Neural cell (in vitro differentiated cells): ENCODE measurements at regions not wholly inside any gene's neighbourhood (a gene's known extent, or its start where the extent isn't known, plus 50 kb on each side); places are given as distances from the start of the nearest gene placed in this dataset.

Source experiments
- H2AFZ ChIP-seq: fragments of 200-600, 300-800 bp; sonication (generic), shearing (Covaris generic); 2 replicates; pipeline ENCODE4 v1.6.0; 2014; ENCODE audit warnings: low read depth, mild to moderate bottlenecking, antibody characterized with exemption, low read length, moderate library complexity
- H3F3A ChIP-seq: fragments of 200-600 bp; shearing (Covaris generic); 2 replicates; pipeline ENCODE4 v1.6.1; 2016; ENCODE audit warnings: mild to moderate bottlenecking, moderate library complexity, mixed read lengths, antibody characterized with exemption, low read length; ENCODE audit not compliant: insufficient read depth, poor library complexity, severe bottlenecking
- H3K27ac ChIP-seq: fragments of 200-600, 300-800 bp; sonication (generic), shearing (Covaris generic); 2 replicates; pipeline ENCODE4 v1.5.1; 2014; ENCODE audit warnings: mild to moderate bottlenecking, low read length, moderate library complexity
- H3K27me3 ChIP-seq: fragments of 300-800, 200-600 bp; sonication (generic), shearing (Covaris generic); 2 replicates; pipeline ENCODE4 v1.6.0; 2014; ENCODE audit warnings: mild to moderate bottlenecking, low read depth, low read length, moderate library complexity; ENCODE audit not compliant: insufficient read depth
- H3K36me3 ChIP-seq: fragments of 300-800, 200-600 bp; sonication (generic), shearing (Covaris generic); 2 replicates; pipeline ENCODE4 v1.5.1; 2014; ENCODE audit warnings: mild to moderate bottlenecking, antibody characterized with exemption, low read length, moderate library complexity; ENCODE audit not compliant: insufficient read depth
- H3K4me2 ChIP-seq: fragments of 300-800, 200-600 bp; sonication (generic), shearing (Covaris generic); 2 replicates; pipeline ENCODE4 v1.6.0; 2014; ENCODE audit warnings: mild to moderate bottlenecking, low read length
- H3K4me3 ChIP-seq: fragments of 300-800, 200-600 bp; sonication (generic), shearing (Covaris generic); 2 replicates; pipeline ENCODE4 v1.5.1; 2014; ENCODE audit warnings: mild to moderate bottlenecking, low read length, moderate library complexity
- H3K79me2 ChIP-seq: fragments of 200-600 bp; shearing (Covaris generic); replicated peaks from 2 replicates; pipeline ENCODE4 v1.6.0; 2014; ENCODE audit warnings: mild to moderate bottlenecking, low read length, moderate library complexity; ENCODE audit not compliant: insufficient read depth
- H3K9ac ChIP-seq: fragments of 300-800, 200-600 bp; sonication (generic), shearing (Covaris generic); 2 replicates; pipeline ENCODE4 v1.6.1; 2016; ENCODE audit warnings: mild to moderate bottlenecking, low read length, mixed read lengths
- H3K9me2 ChIP-seq: fragments of 200-600 bp; shearing (Covaris generic); 2 replicates; pipeline ENCODE4 v1.6.1; 2016; ENCODE audit warnings: mild to moderate bottlenecking, low read length, mixed read lengths; ENCODE audit not compliant: insufficient read depth
- H3K9me3 ChIP-seq: fragments of 200-600, 300-800 bp; sonication (generic), shearing (Covaris generic); 2 replicates; pipeline ENCODE4 v1.6.1; 2016; ENCODE audit warnings: mild to moderate bottlenecking, mixed run types, low read length, moderate library complexity, mixed read lengths
- H4K20me1 ChIP-seq: fragments of 200-600 bp; shearing (Covaris generic); 2 replicates; pipeline ENCODE4 v1.6.1; 2016; ENCODE audit warnings: mild to moderate bottlenecking, mixed run types; ENCODE audit not compliant: insufficient read depth
- MXI1 ChIP-seq: fragments of 450-650 bp; conservative IDR thresholded peaks from 2 replicates; pipeline ENCODE4 v1.6.1; 2014; ENCODE audit warnings: antibody characterized with exemption, mild to moderate bottlenecking; ENCODE audit not compliant: poor library complexity, severe bottlenecking
- POLR2AphosphoS5 ChIP-seq: IDR thresholded peaks from 2 replicates; pipeline ENCODE4 v1.6.1; 2012
- RAD21 ChIP-seq: fragments of 450-650 bp; conservative IDR thresholded peaks from 2 replicates; pipeline ENCODE4 v1.6.1; 2014; ENCODE audit warnings: antibody characterized with exemption, mild to moderate bottlenecking, moderate library complexity
- SMC3 ChIP-seq: fragments of 450-650 bp; conservative IDR thresholded peaks from 2 replicates; pipeline ENCODE4 v1.6.1; 2014; ENCODE audit warnings: antibody characterized with exemption, mild to moderate bottlenecking, moderate library complexity; ENCODE audit not compliant: poor library complexity
- TAF1 ChIP-seq: IDR thresholded peaks from 2 replicates; pipeline ENCODE4 v1.6.1; 2012; ENCODE audit warnings: low read depth
- TF ChIP-seq, protein P1 (sequence below): fragments of 450-650 bp; IDR thresholded peaks from 2 replicates; pipeline ENCODE4 v1.5.1; 2014; ENCODE audit warnings: antibody characterized with exemption, mild to moderate bottlenecking, moderate library complexity; ENCODE audit not compliant: poor library complexity, severe bottlenecking
- TF ChIP-seq, protein P2 (sequence below): IDR thresholded peaks from 2 replicates; pipeline ENCODE4 v1.6.1; 2012; ENCODE audit warnings: borderline replicate concordance

DNA sequence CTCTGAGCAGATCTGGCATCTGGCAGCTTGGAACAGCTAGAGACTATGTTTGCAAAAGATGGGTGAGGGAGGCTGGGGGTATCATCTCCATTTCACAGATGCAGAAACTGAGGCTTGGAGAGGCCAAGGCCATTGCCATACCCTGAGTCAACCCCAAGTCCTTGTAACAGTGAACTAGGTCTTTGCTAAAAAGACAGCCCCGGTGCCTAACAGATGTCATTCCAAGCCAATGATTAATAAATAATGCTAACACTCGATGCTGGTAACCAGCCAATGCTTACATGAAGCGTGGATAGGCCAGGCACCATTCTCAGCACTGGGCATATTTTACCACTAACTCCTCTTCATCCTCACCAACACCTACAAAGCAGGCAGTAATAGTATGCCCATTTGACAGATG is 164.0 kb downstream of the MN1 start:
- Histone ChIP-seq H4K20me1 (no peaks in the 10 kb centered on the region), H3K27me3 (no peaks in the 10 kb centered on the region), H3F3A (no peaks in the 10 kb centered on the region), H3K4me3 (no peak overlapping the region), H3K79me2 (no peaks in the 10 kb centered on the region), H3K9me2 (no peaks in the 10 kb centered on the region), H3K9me3 (no peaks in the 10 kb centered on the region), H3K36me3 (no peaks in the 10 kb centered on the region), H3K9ac (no peak overlapping the region), H2AFZ (no peak overlapping the region), H3K4me2 (no peak overlapping the region), H3K27ac (no peak overlapping the region)
- TF ChIP-seq RAD21 = no peak

DNA sequence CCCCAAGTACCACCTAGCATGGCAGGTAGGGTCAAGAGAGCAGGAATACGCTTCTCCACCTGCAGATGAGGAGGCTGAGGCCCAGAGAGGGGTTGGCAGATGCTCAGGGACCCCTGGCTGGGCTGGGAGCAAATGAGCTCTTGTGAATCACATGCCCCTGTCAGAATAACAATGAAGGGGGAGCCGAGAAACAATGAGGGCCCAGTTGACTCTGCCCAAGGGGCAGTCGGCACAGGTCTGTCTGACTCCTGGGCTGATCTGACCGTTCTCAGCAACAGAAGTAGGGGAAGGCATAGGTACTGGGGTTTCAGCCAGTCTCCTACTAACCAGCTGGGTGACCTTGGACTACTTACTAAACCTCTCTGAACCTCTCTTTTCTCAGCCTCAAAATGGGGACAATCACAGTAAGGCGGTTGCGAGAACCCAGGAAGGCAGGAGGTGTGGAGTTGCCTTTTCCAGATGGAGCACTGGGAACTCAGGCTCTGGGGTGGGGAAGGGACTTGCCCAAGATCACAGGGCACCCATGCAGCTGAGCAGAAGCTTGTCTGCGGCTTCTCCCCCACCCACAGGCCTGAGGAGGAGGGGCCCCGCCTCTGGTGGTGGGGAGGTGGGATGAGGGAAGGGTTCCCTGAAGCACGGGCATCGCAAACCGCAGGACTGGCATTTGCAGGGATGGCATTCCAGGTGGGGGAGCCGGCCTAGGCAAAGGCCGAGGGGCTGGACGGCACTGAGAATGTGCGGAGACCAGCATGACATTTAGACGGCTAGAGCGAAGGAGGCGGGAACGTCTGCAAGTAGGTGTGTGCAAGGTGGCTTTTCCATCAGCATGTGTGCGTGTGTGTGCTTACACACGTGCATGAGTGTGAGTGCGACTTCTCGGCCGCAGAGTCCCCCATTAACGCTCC is 163.0 kb downstream of the MN1 start:
- H3K4me2 ChIP-seq = no peak overlapping the region
- TF ChIP-seq, protein P1, sequence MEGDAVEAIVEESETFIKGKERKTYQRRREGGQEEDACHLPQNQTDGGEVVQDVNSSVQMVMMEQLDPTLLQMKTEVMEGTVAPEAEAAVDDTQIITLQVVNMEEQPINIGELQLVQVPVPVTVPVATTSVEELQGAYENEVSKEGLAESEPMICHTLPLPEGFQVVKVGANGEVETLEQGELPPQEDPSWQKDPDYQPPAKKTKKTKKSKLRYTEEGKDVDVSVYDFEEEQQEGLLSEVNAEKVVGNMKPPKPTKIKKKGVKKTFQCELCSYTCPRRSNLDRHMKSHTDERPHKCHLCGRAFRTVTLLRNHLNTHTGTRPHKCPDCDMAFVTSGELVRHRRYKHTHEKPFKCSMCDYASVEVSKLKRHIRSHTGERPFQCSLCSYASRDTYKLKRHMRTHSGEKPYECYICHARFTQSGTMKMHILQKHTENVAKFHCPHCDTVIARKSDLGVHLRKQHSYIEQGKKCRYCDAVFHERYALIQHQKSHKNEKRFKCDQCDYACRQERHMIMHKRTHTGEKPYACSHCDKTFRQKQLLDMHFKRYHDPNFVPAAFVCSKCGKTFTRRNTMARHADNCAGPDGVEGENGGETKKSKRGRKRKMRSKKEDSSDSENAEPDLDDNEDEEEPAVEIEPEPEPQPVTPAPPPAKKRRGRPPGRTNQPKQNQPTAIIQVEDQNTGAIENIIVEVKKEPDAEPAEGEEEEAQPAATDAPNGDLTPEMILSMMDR = no peak
- no peak for TF ChIP-seq POLR2AphosphoS5
- no peak for TF ChIP-seq SMC3
- TF ChIP-seq MXI1 = no peak
- TF ChIP-seq RAD21 = no peak
- TF ChIP-seq, protein P2, sequence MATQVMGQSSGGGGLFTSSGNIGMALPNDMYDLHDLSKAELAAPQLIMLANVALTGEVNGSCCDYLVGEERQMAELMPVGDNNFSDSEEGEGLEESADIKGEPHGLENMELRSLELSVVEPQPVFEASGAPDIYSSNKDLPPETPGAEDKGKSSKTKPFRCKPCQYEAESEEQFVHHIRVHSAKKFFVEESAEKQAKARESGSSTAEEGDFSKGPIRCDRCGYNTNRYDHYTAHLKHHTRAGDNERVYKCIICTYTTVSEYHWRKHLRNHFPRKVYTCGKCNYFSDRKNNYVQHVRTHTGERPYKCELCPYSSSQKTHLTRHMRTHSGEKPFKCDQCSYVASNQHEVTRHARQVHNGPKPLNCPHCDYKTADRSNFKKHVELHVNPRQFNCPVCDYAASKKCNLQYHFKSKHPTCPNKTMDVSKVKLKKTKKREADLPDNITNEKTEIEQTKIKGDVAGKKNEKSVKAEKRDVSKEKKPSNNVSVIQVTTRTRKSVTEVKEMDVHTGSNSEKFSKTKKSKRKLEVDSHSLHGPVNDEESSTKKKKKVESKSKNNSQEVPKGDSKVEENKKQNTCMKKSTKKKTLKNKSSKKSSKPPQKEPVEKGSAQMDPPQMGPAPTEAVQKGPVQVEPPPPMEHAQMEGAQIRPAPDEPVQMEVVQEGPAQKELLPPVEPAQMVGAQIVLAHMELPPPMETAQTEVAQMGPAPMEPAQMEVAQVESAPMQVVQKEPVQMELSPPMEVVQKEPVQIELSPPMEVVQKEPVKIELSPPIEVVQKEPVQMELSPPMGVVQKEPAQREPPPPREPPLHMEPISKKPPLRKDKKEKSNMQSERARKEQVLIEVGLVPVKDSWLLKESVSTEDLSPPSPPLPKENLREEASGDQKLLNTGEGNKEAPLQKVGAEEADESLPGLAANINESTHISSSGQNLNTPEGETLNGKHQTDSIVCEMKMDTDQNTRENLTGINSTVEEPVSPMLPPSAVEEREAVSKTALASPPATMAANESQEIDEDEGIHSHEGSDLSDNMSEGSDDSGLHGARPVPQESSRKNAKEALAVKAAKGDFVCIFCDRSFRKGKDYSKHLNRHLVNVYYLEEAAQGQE = no peak
- no peak for TF ChIP-seq TAF1
- no peak overlapping the region for H2AFZ ChIP-seq

More for the DNA sequence above, 163.0 kb downstream of the MN1 start:
- no peaks in the 10 kb centered on the region for H3K36me3 ChIP-seq
- no peak overlapping the region for H3K4me3 ChIP-seq
- H4K20me1 ChIP-seq = no peaks in the 10 kb centered on the region
- H3K9ac ChIP-seq = no peak overlapping the region
- no peaks in the 10 kb centered on the region for H3K79me2 ChIP-seq
- no peaks in the 10 kb centered on the region for H3K9me3 ChIP-seq
- H3K9me2 ChIP-seq = no peaks in the 10 kb centered on the region
- no peak overlapping the region for H3K27ac ChIP-seq
- H3F3A ChIP-seq = no peaks in the 10 kb centered on the region
- H3K27me3 ChIP-seq = no peaks in the 10 kb centered on the region
